ENCODE measurements at regions not wholly inside any gene's neighbourhood (a gene's known extent, or its start where the extent isn't known, plus 50 kb on each side); places are given as distances from the start of the nearest gene placed in this dataset.

GRCh38 chr1:90411185-90411584 is 305.9 kb downstream of the BARHL2 start:
- no peak overlapping the region for H3K4me3 Mint-ChIP-seq
- no peaks in the 10 kb centered on the region for H3K79me2 ChIP-seq (ENCODE audit: insufficient read depth, low read length)
- H3K56ac ChIP-seq (ENCODE audit: insufficient read length, low read depth, low read length): no peak overlapping the region
- no peaks in the 10 kb centered on the region for H3K4me1 Mint-ChIP-seq
- H3K23me2 ChIP-seq (ENCODE audit: insufficient read length, low read depth, low read length, poor library complexity, severe bottlenecking): no peaks in the 10 kb centered on the region
- H4K20me1 ChIP-seq (ENCODE audit: control insufficient read depth, insufficient read depth, insufficient read length): no peaks in the 10 kb centered on the region
- no peak overlapping the region for H3T11ph ChIP-seq (ENCODE audit: low read length)
- no peak overlapping the region for H3K4ac ChIP-seq (ENCODE audit: low read depth, low read length)
- no peak for DNase-seq
- no peak overlapping the region for H3K27ac ChIP-seq (ENCODE audit: insufficient read length, low read depth, low read length)
- no CpG with 5 or more reads among the region's 3 CpGs for WGBS (ENCODE audit: extremely low coverage, insufficient read length, low lambda C conversion rate)
- H3K4me1 ChIP-seq (ENCODE audit: insufficient read depth, low read length): no peaks in the 10 kb centered on the region
- H3K9me3 ChIP-seq (ENCODE audit: control insufficient read depth, low read depth, low read length): no peaks in the 10 kb centered on the region
- H4K5ac ChIP-seq (ENCODE audit: insufficient read length, low read depth, low read length): no peak overlapping the region
- no peak overlapping the region for H3K9ac ChIP-seq (ENCODE audit: extremely low read depth, insufficient read length, low read length)
- no peak overlapping the region for H2BK20ac ChIP-seq (ENCODE audit: low read depth, low read length, poor library complexity, severe bottlenecking)
- H3K14ac ChIP-seq (ENCODE audit: insufficient read depth, low read length): no peak overlapping the region
- no peak overlapping the region for H3K4me2 ChIP-seq (ENCODE audit: insufficient read depth, insufficient read length, low read length)
- no peaks in the 10 kb centered on the region for H3K79me1 ChIP-seq (ENCODE audit: insufficient read depth, low read depth, low read length, poor library complexity, severe bottlenecking)
- H3K18ac ChIP-seq (ENCODE audit: insufficient read length, low read depth, low read length): no peak overlapping the region
- peaks cover 0 to 6% of the 10 kb centered on the region in 2 experiments; a peak in 1 of 5 replicates for H3K9me3 Mint-ChIP-seq
- no peak overlapping the region for H2AK5ac ChIP-seq (ENCODE audit: insufficient read length, low read length)
- H2AFZ ChIP-seq (ENCODE audit: low read length): no peak overlapping the region
- TF ChIP-seq, protein P1, sequence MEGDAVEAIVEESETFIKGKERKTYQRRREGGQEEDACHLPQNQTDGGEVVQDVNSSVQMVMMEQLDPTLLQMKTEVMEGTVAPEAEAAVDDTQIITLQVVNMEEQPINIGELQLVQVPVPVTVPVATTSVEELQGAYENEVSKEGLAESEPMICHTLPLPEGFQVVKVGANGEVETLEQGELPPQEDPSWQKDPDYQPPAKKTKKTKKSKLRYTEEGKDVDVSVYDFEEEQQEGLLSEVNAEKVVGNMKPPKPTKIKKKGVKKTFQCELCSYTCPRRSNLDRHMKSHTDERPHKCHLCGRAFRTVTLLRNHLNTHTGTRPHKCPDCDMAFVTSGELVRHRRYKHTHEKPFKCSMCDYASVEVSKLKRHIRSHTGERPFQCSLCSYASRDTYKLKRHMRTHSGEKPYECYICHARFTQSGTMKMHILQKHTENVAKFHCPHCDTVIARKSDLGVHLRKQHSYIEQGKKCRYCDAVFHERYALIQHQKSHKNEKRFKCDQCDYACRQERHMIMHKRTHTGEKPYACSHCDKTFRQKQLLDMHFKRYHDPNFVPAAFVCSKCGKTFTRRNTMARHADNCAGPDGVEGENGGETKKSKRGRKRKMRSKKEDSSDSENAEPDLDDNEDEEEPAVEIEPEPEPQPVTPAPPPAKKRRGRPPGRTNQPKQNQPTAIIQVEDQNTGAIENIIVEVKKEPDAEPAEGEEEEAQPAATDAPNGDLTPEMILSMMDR (conservative IDR thresholded peaks at IDR 0.05): no peak
- H4K91ac ChIP-seq (ENCODE audit: insufficient read length, low read depth, low read length): no peak overlapping the region
- H3K27ac Mint-ChIP-seq: no peak overlapping the region
- peaks cover 0 to 6% (median 0%) of the 10 kb centered on the region in 3 experiments; a peak in 1 of 7 replicates for H3K36me3 Mint-ChIP-seq (ENCODE audit: insufficient read depth in 1 of 3, low read depth in 3 of 3)
- no peak overlapping the region for H3K23ac ChIP-seq (ENCODE audit: insufficient read length, low read depth, low read length)
- H4K8ac ChIP-seq (replicated peaks; ENCODE audit: insufficient read length, low read depth, low read length): no peak overlapping the region
- no peaks in the 10 kb centered on the region; the same call in 1 of the 2 replicates for H3K27me3 Mint-ChIP-seq (ENCODE audit: low read depth)
- H3K27me3 ChIP-seq (ENCODE audit: insufficient read depth, low read length): no peaks in the 10 kb centered on the region
- H2BK5ac ChIP-seq (ENCODE audit: insufficient read length, low read length): no peak overlapping the region
- no peak overlapping the region for H2BK12ac ChIP-seq (ENCODE audit: insufficient read length, low read depth, low read length)
- no peak overlapping the region for H2BK15ac ChIP-seq (ENCODE audit: low read depth, low read length)
- no peak overlapping the region for H2BK120ac ChIP-seq (ENCODE audit: low read depth, low read length, poor library complexity, severe bottlenecking)
